ENCODE measurements at regions not wholly inside any gene's neighbourhood (a gene's known extent, or its start where the extent isn't known, plus 50 kb on each side); places are given as distances from the start of the nearest gene placed in this dataset.
"Not testable (repeated sequence)": the region's sequence is repeated elsewhere in the genome, so short reads cannot be mapped to it uniquely, and the experiment has no call there.

- H3K4me2 ChIP-seq (ENCODE audit: low read depth, low read length, poor library complexity, severe bottlenecking), result no peak overlapping the region
- peaks cover 31% of the 10 kb centered on the region for H3K9me3 ChIP-seq (ENCODE audit: low read length)
- DNase-seq, result no peak
- H2AFZ ChIP-seq (ENCODE audit: low read length), result no peak overlapping the region
- no peaks in the 10 kb centered on the region for H3K9me2 ChIP-seq (replicated peaks; ENCODE audit: insufficient read depth, low read length)
- H3K27me3 ChIP-seq (ENCODE audit: low read length), result no peaks in the 10 kb centered on the region
- no peak overlapping the region for H3K4me3 ChIP-seq (ENCODE audit: low read length)
- H4K20me1 ChIP-seq (ENCODE audit: insufficient read depth, low read depth, low read length), result no peaks in the 10 kb centered on the region
- H3K4me1 ChIP-seq (ENCODE audit: low read length), result no peaks in the 10 kb centered on the region
- H3K79me2 ChIP-seq (ENCODE audit: low read length), result no peaks in the 10 kb centered on the region
- no peak overlapping the region for H3K27ac ChIP-seq (ENCODE audit: low read length)
- no peak overlapping the region for H3K9ac ChIP-seq (ENCODE audit: low read length)
- no peaks in the 10 kb centered on the region for H3K36me3 ChIP-seq (ENCODE audit: insufficient read depth, low read length)
These were observed 315.3 kb downstream of the NR2F2 start for GRCh38 chr15:96645796-96646195.

- H3K79me2 ChIP-seq (ENCODE audit: low read length), result no peaks in the 10 kb centered on the region
- H2AFZ ChIP-seq (ENCODE audit: low read length), result no peak overlapping the region
- no peaks in the 10 kb centered on the region for H3K9me2 ChIP-seq (replicated peaks; ENCODE audit: insufficient read depth, low read length)
- no peak for DNase-seq
- H3K4me2 ChIP-seq (ENCODE audit: low read depth, low read length, poor library complexity, severe bottlenecking), result no peak overlapping the region
- H3K4me1 ChIP-seq (ENCODE audit: low read length), result no peaks in the 10 kb centered on the region
- H3K4me3 ChIP-seq (ENCODE audit: low read length), result no peak overlapping the region
- H3K9ac ChIP-seq (ENCODE audit: low read length), result no peak overlapping the region
- no peaks in the 10 kb centered on the region for H3K27me3 ChIP-seq (ENCODE audit: low read length)
- H3K27ac ChIP-seq (ENCODE audit: low read length), result no peak overlapping the region
- H4K20me1 ChIP-seq (ENCODE audit: insufficient read depth, low read depth, low read length), result no peaks in the 10 kb centered on the region
- no peaks in the 10 kb centered on the region for H3K36me3 ChIP-seq (ENCODE audit: insufficient read depth, low read length)
- peaks cover 29% of the 10 kb centered on the region for H3K9me3 ChIP-seq (ENCODE audit: low read length)
These were observed 318.4 kb downstream of the NR2F2 start for GRCh38 chr15:96648866-96649265.

- Histone ChIP-seq H3K9me3 (ENCODE audit: low read length) (peaks cover 24% of the 10 kb centered on the region), H3K27ac (ENCODE audit: low read length) (no peak overlapping the region), H3K4me3 (ENCODE audit: low read length) (no peak overlapping the region), H3K9ac (ENCODE audit: low read length) (no peak overlapping the region), H3K79me2 (ENCODE audit: low read length) (no peaks in the 10 kb centered on the region), H3K4me1 (ENCODE audit: low read length) (no peaks in the 10 kb centered on the region), H4K20me1 (ENCODE audit: insufficient read depth, low read depth, low read length) (no peaks in the 10 kb centered on the region), H3K27me3 (ENCODE audit: low read length) (no peaks in the 10 kb centered on the region), H3K4me2 (ENCODE audit: low read depth, low read length, poor library complexity, severe bottlenecking) (no peak overlapping the region), H2AFZ (ENCODE audit: low read length) (no peak overlapping the region), H3K36me3 (ENCODE audit: insufficient read depth, low read length) (no peaks in the 10 kb centered on the region), H3K9me2 (replicated peaks; ENCODE audit: insufficient read depth, low read length) (no peaks in the 10 kb centered on the region; the same call in 1 of the 2 replicates)
- no peak for DNase-seq
These were observed 326.6 kb downstream of the NR2F2 start for GRCh38 chr15:96657096-96657495.

GRCh38 chr15:96666979-96667378 is 336.5 kb downstream of the NR2F2 start:
- H3K9me3 ChIP-seq (ENCODE audit: low read length), result peaks cover 12% of the 10 kb centered on the region
- not testable (repeated sequence) for H2AFZ ChIP-seq (ENCODE audit: low read length); H3K9me2 ChIP-seq (replicated peaks; ENCODE audit: insufficient read depth, low read length); H3K79me2 ChIP-seq (ENCODE audit: low read length); H3K4me2 ChIP-seq (ENCODE audit: low read depth, low read length, poor library complexity, severe bottlenecking); H3K27me3 ChIP-seq (ENCODE audit: low read length); H3K9ac ChIP-seq (ENCODE audit: low read length); H4K20me1 ChIP-seq (ENCODE audit: insufficient read depth, low read depth, low read length); H3K36me3 ChIP-seq (ENCODE audit: insufficient read depth, low read length); H3K4me3 ChIP-seq (ENCODE audit: low read length); H3K4me1 ChIP-seq (ENCODE audit: low read length); DNase-seq; H3K27ac ChIP-seq (ENCODE audit: low read length)

GRCh38 chr15:96670389-96670788 is 339.9 kb downstream of the NR2F2 start:
- Histone ChIP-seq H3K36me3 (ENCODE audit: insufficient read depth, low read length) (no peaks in the 10 kb centered on the region), H2AFZ (ENCODE audit: low read length) (no peak overlapping the region), H3K79me2 (ENCODE audit: low read length) (no peaks in the 10 kb centered on the region), H4K20me1 (ENCODE audit: insufficient read depth, low read depth, low read length) (no peaks in the 10 kb centered on the region), H3K9ac (ENCODE audit: low read length) (no peak overlapping the region), H3K9me2 (replicated peaks; ENCODE audit: insufficient read depth, low read length) (no peaks in the 10 kb centered on the region), H3K4me2 (ENCODE audit: low read depth, low read length, poor library complexity, severe bottlenecking) (no peak overlapping the region), H3K27ac (ENCODE audit: low read length) (no peak overlapping the region), H3K9me3 (ENCODE audit: low read length) (peaks cover 15% of the 10 kb centered on the region), H3K4me3 (ENCODE audit: low read length) (no peak overlapping the region), H3K4me1 (ENCODE audit: low read length) (no peaks in the 10 kb centered on the region), H3K27me3 (ENCODE audit: low read length) (no peaks in the 10 kb centered on the region)
- no peak for DNase-seq

- Histone ChIP-seq H3K36me3 (ENCODE audit: insufficient read depth, low read length) (no peaks in the 10 kb centered on the region), H3K4me1 (ENCODE audit: low read length) (no peaks in the 10 kb centered on the region), H3K4me3 (ENCODE audit: low read length) (no peak overlapping the region), H4K20me1 (ENCODE audit: insufficient read depth, low read depth, low read length) (no peaks in the 10 kb centered on the region), H2AFZ (ENCODE audit: low read length) (no peak overlapping the region), H3K27ac (ENCODE audit: low read length) (no peak overlapping the region), H3K4me2 (ENCODE audit: low read depth, low read length, poor library complexity, severe bottlenecking) (no peak overlapping the region), H3K27me3 (ENCODE audit: low read length) (no peaks in the 10 kb centered on the region), H3K9ac (ENCODE audit: low read length) (no peak overlapping the region), H3K79me2 (ENCODE audit: low read length) (no peaks in the 10 kb centered on the region), H3K9me2 (replicated peaks; ENCODE audit: insufficient read depth, low read length) (no peaks in the 10 kb centered on the region), H3K9me3 (ENCODE audit: low read length) (peaks cover 20% of the 10 kb centered on the region)
- DNase-seq, result no peak
These were observed 342.1 kb downstream of the NR2F2 start for GRCh38 chr15:96672629-96673028.

- Histone ChIP-seq H3K4me1 (ENCODE audit: low read length) (no peaks in the 10 kb centered on the region), H3K4me3 (ENCODE audit: low read length) (no peak overlapping the region), H2AFZ (ENCODE audit: low read length) (no peak overlapping the region), H3K79me2 (ENCODE audit: low read length) (no peaks in the 10 kb centered on the region), H3K36me3 (ENCODE audit: insufficient read depth, low read length) (no peaks in the 10 kb centered on the region), H3K4me2 (ENCODE audit: low read depth, low read length, poor library complexity, severe bottlenecking) (no peak overlapping the region), H4K20me1 (ENCODE audit: insufficient read depth, low read depth, low read length) (no peaks in the 10 kb centered on the region), H3K27ac (ENCODE audit: low read length) (no peak overlapping the region), H3K9ac (ENCODE audit: low read length) (no peak overlapping the region), H3K9me2 (replicated peaks; ENCODE audit: insufficient read depth, low read length) (no peaks in the 10 kb centered on the region), H3K27me3 (ENCODE audit: low read length) (no peaks in the 10 kb centered on the region), H3K9me3 (ENCODE audit: low read length) (peaks cover 34% of the 10 kb centered on the region)
- no peak for DNase-seq
These were observed 347.9 kb downstream of the NR2F2 start for GRCh38 chr15:96678386-96678785.

- H3K79me2 ChIP-seq (ENCODE audit: low read length), result no peaks in the 10 kb centered on the region
- no peaks in the 10 kb centered on the region for H3K9me2 ChIP-seq (replicated peaks; ENCODE audit: insufficient read depth, low read length)
- no peak overlapping the region for H2AFZ ChIP-seq (ENCODE audit: low read length)
- no peaks in the 10 kb centered on the region for H3K4me1 ChIP-seq (ENCODE audit: low read length)
- no peaks in the 10 kb centered on the region for H3K27me3 ChIP-seq (ENCODE audit: low read length)
- peaks cover 24% of the 10 kb centered on the region for H3K9me3 ChIP-seq (ENCODE audit: low read length)
- no peak overlapping the region for H3K4me2 ChIP-seq (ENCODE audit: low read depth, low read length, poor library complexity, severe bottlenecking)
- DNase-seq, result no peak
- H3K27ac ChIP-seq (ENCODE audit: low read length), result no peak overlapping the region
- H4K20me1 ChIP-seq (ENCODE audit: insufficient read depth, low read depth, low read length), result no peaks in the 10 kb centered on the region
- no peak overlapping the region for H3K9ac ChIP-seq (ENCODE audit: low read length)
- H3K4me3 ChIP-seq (ENCODE audit: low read length), result no peak overlapping the region
- H3K36me3 ChIP-seq (ENCODE audit: insufficient read depth, low read length), result no peaks in the 10 kb centered on the region
These were observed 357.0 kb downstream of the NR2F2 start for GRCh38 chr15:96687388-96688107.

All from Karpas-422 (cell line).